DMS114 treated with DMSO at 0.1 percent for 48 hours (cell line): ENCODE measurements at regions not wholly inside any gene's neighbourhood (a gene's known extent, or its start where the extent isn't known, plus 50 kb on each side); places are given as distances from the start of the nearest gene placed in this dataset.

Experiments used
- DNase-seq: peaks from one replicate; lab custom pipeline; 2025; ENCODE audit not compliant: unreplicated experiment; lab: John Stamatoyannopoulos, UW

DNA sequence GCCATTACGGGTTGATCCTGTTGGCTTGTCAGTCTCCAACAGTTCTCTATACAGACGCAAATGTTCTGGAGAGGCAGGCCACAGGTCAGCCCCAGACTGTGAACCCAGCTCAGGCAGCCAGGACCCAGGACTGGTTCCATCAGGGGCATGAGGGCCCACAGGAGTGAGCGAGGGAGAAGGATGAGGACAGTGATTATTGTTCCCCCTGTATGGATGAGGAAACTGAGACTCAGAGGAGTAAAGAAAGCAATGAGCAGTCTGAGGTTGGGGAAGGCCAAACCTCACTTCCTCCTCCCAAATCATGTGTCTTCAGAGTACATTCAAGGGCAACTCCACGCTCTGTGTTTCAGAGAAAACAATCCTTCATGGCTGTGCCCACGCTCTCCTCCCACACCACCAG is 121.9 kb downstream of the RPLP1 start:
- no peak for DNase-seq

DNA sequence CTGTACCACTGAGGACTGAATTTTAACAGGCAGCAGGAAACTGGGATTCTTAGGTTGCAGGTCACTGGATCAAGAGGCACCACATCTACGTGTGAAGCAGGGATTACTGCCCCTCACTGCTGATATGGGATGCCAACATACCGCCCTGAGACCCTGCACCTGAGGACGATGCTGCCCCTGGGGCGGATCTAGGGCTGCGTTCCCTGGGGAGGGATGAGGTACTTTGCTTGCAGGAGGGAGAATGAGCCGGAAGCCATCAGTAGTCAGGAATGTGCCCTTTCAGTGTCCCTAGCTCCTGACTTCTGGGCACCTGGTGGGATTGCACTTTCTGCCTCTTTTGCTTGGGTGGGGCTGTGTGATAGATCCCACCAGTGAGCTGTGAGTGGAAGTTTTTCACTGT is 122.8 kb downstream of the RPLP1 start:
- no peak for DNase-seq

DNA sequence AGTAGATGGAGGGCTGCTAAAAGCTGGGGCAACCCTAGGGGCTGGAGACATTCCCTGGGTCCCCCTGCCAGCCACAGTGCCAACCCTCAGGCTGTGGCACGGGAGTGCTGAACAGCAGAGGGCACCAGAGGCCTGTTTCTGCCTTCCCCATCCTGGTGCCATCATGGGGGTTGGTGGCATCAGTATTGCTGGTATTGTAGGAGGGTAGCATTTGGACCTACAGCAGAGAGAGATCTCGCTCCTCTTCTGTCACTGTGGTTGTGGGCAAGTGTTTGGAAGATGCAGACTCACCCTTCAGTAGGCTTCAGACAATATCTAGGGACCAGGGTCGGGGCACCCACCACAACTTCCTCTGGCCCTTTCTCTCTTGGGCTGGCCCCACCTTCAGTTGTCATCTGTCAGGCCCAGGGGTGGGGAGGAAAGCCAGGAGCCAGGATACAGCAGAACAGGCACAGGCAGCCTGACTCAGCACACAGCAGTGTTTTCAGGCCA is 123.5 kb downstream of the RPLP1 start:
- DNase-seq: peak; percentile 7

DNA sequence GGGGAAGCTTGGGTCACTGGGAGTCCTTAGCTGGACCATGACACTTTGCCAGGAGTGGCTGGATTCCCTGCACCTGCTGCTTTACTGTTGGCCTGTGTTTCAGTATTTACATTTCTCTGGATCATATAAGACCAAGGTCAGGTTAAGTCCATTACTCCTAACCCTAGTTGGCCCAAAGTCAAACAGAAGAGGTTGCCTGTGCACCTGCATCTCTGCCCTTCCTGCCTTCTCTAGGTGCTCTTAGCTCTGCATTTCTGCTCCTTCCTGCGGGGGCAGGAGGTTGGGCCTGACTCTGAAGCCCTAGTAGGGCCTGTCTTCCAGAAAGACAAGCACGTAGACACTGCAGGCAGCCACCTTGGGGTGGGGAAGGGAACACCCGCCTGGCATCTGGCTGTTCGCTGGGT is 124.3 kb downstream of the RPLP1 start:
- DNase-seq: no peak

DNA sequence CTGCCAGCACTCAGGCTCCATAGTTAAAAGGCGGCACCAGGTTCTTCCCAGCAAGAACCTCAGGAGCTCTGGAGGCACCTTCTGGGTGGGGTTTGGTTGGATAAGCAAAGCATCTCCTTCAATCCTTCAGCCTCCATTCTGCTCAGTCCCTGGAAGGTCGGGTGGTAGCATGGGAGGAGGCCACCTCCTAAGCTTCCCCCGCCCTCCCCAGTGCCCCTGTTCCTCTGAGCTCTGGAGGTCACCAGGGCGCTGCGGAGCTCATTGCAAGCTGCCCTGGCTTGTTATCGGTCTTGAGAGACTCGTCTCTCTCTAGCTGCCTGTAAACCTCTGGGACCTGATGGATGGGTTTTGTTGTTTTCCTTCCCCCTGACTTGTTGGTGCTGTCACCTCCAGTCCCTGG is 124.8 kb downstream of the RPLP1 start:
- DNase-seq: no peak

DNA sequence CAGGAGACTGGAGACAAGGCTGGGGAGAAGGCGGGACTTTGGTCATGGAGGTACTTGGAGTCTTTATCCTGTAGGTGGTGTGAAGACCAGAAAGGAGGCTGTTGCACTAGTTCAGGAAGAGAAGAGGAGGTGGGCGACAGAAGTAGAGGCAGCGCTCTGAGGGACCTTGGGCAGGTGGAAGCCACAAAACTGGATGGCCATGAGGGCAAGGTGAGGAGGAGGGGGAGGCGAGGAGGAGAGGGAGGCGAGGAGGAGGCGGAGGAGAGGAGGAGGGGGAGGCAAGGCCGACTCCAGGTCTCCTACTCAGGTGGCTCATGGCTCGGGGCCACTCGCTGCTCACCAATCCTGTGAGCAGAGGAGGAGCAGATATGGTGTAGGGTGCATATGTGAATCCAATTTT is 125.6 kb downstream of the RPLP1 start:
- DNase-seq: no peak

DNA sequence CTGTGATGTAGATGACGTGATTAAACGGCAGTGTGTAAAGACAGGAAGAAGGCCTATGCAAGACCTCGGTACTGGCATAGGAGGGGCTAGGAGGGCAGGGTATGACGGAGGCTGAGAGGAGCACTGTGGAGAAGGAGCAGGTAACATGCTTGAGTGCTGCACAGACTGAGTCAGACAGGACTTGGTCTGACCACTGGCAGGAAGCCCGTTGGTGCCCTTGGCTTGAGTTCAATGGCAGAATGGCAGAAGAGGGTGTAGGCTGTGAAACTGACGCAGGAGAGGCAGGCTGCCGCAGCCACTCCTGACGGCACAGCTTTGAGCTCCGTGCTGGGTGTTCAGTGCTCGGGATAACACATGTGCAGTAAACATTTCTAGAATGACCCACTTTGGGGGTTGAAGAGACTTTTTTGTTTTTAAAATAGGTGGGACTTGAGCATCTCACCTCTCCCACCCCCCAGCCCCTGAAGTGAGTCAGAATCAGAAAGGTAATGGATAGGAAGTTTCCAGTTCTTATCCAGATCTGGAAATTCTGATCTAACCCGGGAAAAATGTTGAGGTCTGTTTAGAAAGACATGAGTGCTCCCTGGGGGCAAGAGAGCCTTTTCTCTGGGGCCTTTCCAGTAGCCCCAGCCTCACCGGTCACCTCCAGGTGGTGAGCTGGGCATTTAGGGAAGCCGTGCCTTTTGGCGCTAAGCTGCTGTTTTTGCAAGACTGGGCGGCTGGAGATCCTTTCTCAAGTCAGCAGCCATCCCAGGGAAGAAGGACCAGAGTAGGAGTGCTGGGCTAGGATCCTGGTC is 126.4 kb downstream of the RPLP1 start:
- DNase-seq: no peak

DNA sequence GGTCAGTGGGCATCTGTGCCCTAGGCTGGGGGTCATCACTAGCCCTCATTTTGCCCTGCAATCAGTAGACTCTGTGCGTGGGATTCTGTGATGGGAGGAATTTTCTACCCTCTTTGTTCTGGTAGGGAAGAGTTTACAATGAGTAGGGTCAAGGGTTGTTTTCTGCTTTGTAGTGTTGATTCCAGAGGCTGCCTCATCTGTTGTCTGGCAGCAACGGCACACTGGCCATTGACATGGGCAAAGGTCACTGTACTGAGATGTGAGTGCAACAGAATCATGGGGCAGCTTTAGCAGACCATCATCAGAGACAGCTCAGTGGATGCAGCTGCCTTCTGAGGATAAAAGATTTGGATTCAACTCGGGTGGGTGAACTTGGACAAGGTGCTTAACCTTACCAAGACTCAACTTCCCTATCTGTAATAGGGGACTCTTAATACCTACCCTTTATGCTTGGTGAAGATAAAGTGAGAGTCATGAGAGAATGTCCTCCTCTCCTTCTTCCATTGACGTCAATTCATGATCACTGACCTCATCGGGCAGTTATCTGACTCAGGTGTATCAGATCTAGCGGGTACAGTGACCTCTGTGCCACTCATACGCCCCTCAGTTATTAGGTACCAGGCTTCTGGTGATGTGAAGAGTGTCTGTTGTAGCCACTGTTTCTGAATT is 127.5 kb downstream of the RPLP1 start:
- DNase-seq: no peak

DNA sequence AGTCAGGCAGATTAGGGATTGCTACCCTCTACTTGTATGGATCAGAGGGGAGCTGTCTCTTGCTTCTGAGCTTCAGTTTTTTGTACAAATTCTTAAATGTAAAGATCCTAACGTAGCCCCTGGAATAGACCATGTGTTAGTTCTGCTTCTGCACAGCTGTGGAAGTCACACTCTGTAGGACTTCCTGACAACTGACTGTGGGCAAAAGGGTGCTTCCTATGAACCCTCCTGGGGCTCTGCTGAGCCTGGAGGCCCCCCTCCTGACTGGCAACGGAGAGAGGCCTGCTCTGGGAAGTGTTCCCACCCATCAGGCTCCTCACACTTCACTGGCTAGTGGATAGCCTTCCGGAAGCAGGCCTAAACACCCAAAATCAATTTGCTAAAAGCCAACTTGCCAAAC is 131.0 kb downstream of the RPLP1 start:
- no peak for DNase-seq

DNA sequence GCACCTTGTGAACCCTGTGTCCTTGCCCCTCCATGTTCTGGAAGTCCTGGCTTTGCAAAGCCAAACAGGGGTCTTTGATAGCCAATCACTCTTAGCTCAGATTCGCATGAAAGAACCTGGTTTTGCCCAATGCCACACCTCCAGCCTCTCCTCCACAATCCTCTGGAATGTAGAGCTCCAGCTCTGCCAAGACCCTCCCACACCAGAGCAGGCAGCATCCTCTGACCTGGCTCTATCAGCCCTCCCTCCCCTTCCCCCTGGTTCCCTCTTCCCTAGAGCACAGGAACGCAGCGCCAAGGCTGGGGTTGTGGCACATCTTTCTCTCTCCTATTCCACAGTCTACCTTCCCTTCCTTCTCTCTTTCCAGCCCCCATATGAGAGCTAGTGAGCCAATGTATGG is 133.3 kb downstream of the RPLP1 start:
- DNase-seq: no peak

DNA sequence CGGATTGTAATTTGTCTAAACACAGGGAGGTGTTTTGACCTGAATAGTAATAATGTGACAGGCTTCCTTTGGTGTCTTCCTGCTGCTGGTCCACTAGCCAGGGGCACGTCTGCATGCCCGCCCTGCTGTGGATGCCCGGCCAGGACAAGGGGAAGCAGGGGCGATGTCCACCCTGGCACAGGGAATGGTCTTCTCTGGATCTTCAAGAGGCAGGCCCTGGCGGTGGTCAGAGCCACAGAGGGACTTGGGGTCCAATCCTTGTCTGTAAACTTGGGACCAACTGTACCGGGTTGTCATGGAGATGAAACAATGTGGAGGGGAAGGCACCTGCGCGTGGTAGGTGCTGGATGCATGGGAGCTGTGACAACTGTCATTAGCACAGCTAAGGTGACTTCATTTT is 134.1 kb downstream of the RPLP1 start:
- no peak for DNase-seq

DNA sequence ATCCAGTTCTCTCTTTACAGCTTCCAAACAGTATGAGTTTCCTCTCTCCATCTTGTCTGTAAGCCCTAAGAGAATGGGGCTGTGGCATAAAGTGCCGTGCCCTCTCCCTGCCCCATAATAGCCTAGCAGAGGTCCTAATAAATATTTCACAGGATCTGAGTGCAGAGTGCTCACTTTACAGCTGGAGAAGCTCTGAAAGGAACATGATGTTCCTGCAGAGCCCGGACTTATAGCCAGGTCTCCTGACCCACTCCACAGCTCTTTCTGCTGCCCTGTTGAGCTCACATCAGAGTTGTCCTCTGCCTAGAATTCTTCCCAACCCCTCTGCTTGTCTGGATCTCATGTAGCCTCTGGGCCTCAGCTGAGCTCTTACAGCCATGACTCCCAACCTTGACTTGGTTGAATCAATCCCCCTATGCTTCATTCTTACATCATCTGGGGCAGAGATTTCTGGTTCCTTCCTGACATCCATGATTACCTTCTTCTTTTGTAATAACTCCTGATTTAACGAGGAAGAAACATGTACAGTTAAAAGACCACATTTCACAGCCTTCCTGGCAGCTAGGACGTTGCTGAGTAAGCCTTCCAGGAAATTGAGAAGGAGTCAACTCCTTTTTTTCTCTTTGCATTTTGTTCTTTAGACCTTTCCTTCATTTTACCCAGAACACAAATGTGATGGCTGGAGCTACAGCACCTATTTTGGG is 135.3 kb downstream of the RPLP1 start:
- no peak for DNase-seq

DNA sequence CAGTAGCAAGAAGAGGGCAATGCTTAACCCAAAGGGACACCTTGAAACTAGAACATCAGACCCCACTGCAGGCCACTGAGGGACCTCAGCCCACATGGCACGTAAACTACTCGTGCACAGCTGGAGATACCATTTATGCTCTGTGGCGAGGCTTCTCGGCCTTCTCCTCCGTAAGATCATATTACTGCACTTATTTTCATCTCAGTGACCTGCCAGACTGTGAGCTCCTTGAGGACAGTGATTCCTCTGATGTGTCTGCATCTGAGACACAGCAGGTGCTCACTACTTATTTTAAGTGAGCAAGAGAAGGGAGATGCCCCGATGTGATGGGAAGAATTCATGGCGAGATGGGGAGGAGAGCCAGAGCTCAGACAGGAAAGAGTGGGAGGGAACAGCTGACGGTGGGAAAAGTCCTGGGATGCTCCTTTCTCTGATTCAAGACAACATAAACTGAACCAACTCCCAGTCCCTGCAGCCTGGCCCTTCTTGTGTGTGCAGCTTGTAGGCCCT is 137.6 kb downstream of the RPLP1 start:
- no peak for DNase-seq

DNA sequence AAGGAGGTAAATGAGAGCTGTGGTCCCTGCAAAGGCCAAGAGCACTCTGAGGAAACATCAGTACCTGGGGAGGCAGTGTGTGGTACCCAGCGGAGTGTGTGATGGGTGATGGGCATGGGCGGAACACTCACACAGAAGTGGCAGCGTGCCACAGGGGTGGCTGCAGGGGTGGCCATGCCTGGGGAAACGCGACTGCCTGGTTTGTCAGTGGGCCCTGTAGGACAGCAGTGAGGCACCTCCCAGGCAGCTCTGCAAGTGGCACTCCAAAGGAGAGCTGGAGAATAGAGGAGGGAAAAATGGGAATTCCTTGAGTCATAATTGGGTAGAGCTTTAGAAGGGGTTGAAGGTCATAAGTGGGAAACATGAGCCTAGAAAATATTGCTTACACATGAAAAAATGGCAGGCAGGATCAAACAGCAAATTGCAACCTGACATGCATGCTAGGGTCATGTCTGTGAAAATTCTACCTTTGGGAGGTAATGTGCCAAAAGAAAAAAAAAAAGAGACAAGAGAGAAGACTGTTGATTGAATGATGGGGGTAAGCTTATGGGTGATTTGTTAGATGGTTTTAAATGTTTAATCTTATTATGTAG is 138.4 kb downstream of the RPLP1 start:
- DNase-seq: no peak

DNA sequence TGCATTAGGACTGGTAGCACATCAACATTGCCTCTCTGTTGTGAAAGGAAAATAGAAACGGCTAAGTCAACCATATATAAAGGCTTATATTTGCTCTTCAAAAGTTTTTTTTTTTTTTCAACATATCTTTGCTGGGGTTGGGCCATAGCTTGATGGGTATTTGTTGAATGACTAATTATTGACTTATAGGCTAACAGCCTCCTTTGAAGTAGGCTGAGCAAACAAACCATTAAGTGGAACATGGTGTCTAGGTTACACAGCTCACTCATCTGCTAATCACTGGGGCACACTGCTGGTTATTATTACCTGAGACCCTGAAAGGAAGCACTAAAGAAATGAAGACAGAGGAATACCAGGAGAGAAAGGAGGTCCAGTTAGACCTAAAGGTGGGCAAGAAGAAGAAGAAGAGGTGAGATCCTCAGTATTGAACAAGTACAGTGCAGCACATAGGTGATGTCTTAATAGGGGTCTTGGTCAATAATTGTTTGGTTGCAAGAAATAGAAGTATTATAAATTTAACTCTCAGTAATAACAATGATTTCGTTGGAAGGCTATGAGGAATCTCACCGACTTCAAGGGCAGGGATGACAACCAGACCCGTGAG is 139.4 kb downstream of the RPLP1 start:
- DNase-seq: no peak

DNA sequence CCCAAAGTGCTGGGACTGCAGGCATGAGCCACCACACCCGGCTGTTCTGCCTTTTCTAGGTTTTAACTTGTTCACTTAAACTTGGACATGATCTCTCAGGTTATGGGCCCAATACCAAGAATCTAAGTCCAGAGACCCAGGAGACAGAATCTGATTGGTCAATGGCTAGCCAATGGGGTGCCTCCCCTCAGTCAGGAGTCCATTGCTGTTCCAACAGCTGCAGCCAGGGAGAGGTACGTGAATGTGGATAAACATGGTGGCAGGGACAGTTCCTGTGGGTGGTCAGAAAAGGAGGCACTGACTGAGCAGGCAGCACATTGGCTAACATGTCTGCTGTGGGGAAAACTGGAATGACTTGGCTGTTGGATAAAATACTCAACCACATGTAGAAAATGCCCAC is 140.3 kb downstream of the RPLP1 start:
- no peak for DNase-seq

DNA sequence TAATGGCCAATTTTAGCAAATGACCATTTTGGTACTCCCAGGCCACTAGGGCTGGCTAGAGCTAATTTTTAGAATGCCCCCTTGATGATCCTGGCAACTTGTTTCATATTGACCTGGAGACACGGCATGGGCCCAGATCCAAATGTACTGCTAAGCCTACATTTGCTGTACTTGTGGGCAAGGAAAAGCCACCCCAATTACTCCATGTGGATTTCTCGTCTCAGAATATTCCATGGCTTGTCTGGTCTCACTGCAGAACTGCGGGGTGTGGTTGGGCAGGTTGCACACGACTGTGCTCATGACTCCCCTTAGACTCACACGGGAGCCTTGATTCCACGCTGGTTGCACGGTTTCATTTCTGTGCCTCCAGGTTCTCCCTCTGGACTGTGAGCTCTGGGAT is 140.9 kb downstream of the RPLP1 start:
- DNase-seq: no peak

DNA sequence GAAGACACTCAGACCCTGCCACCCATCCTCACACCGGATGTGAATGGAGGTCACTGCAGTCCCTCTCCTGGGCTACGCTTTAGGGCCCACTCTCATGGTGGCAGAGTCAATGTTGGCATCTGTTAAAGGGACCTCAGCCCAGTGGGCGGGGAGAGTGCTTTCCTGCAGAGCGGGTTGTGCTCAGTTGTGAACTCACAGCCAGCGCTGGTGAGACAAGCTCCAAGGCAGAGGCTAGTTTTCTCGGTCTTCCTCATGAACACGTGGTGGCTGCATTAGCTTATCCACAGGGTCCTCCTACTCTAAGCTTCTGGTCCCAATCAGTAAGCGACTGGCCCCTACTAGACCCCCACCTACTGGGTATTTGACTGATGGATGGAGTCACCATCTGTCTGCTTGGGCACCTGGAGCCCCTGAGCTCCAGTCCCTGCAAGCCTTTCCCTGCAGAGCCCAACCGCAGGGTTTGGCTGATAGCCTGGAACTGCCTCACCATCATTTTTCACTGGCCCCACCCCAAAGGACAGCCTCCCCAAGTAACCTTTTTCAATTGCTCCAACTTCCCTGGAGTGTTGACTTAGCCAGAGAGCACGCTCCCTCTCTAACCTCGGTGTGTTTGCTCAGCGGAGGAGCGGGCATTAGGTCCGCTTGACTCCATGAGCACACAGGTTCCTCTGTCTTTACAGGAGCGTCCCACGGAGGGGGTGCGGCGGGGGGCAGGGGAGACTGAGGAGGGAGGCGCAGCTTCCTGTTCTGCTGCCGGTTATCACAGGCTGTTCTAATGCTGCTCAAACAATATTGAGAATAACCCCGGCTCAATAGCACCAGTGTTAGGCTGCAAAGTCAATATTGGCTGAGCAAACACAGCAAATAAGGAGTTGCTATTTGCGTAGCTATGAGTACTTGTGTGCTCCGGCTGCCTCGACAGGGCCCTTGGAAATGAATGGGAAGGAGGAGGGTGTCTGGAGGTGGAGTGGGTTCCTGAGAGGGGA is 141.7 kb downstream of the RPLP1 start:
- DNase-seq: no peak

DNA sequence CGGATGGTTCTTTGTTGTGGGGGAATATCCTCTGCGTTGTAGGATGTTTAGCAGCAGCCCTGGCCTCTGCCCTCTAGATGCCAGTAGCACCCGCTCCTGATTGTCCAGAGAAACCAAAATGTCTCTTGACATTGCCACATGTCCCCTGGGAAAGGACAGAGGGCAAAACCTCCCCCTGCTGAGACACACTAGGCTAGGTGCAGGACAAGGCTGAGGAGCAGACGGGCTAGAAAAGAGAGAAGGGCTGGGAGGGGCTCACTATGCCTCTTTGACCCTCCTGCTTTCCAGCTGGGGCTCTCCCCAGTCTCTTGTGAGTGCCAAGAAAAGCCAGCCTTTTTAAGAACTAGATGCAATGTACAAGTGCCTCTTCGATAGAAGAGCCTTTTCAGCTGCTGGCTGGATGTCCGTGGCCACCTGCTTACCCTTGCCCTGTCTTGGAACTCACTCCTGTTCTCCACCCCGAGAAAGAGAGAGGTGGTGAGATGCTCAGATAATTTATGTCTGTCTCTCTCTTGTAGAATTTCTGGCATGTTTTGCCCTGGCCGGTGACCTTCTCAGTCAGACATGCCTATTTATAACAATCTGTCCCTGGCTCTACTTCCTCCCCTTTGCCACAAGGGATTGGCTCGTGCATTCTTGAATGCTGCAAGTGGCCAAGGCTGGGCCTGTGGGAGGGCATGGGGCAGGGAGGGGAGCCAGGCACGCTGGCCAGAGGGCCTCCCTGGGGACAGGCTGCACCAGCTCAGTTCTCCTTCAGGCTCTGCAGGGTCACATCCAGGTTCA is 142.6 kb downstream of the RPLP1 start:
- no peak for DNase-seq
